GM10266 (cell line): ENCODE measurements at regions not wholly inside any gene's neighbourhood (a gene's known extent, or its start where the extent isn't known, plus 50 kb on each side); places are given as distances from the start of the nearest gene placed in this dataset.

Experiments
- DNase-seq: peaks from one replicate; pipeline ENCODE4 v3.0.0; 2012; ENCODE audit errors: extremely low spot score
- CTCF ChIP-seq: IDR thresholded peaks from 2 replicates; pipeline ENCODE4 v1.5.1; 2012; ENCODE audit warnings: mild to moderate bottlenecking, low read depth; ENCODE audit not compliant: control insufficient read depth, insufficient read depth; ENCODE audit errors: missing control alignments

- no peak for TF ChIP-seq CTCF
- no peak for DNase-seq
These were observed 636.7 kb downstream of the KCNT2 start for GRCh38 chr1:195971589-195971988.

- no peak for DNase-seq
- TF ChIP-seq CTCF, result no peak
These were observed 638.0 kb downstream of the KCNT2 start for GRCh38 chr1:195970209-195970608.

- DNase-seq, result no peak
- TF ChIP-seq CTCF, result no peak
These were observed 642.8 kb downstream of the KCNT2 start for GRCh38 chr1:195965475-195965874.

- TF ChIP-seq CTCF, result no peak
These were observed 643.2 kb downstream of the KCNT2 start for GRCh38 chr1:195965036-195965435.

GRCh38 chr1:195964516-195964915 lies 643.7 kb downstream of the KCNT2 start:
- no peak for DNase-seq
- no peak for TF ChIP-seq CTCF

More at GRCh38 chr1:195965036-195965435, 643.2 kb downstream of the KCNT2 start:
- no peak for DNase-seq

- TF ChIP-seq CTCF, result no peak
- no peak for DNase-seq
These were observed 646.2 kb downstream of the KCNT2 start for GRCh38 chr1:195962051-195962450.

- no peak for DNase-seq
These were observed 647.7 kb downstream of the KCNT2 start for GRCh38 chr1:195960580-195960979.

More at GRCh38 chr1:195960580-195960979, 647.7 kb downstream of the KCNT2 start:
- no peak for TF ChIP-seq CTCF
